DMS 273 (cell line): ENCODE measurements at regions not wholly inside any gene's neighbourhood (a gene's known extent, or its start where the extent isn't known, plus 50 kb on each side); places are given as distances from the start of the nearest gene placed in this dataset.
"Not testable (repeated sequence)": the region's sequence is repeated elsewhere in the genome, so short reads cannot be mapped to it uniquely, and the experiment has no call there.

Source experiments
- DNase-seq: peaks from one replicate; lab custom pipeline; 2025; ENCODE audit not compliant: unreplicated experiment; lab: John Stamatoyannopoulos, UW

- DNase-seq = no peak
Observed at GRCh38 chr2:208674919-208675318, 268.3 kb downstream of the PTH2R start.

- not testable (repeated sequence) for DNase-seq
Observed at GRCh38 chr2:208685929-208686328, 279.3 kb downstream of the PTH2R start.

GRCh38 chr2:208686665-208687064 is 280.1 kb downstream of the PTH2R start:
- no peak for DNase-seq

- DNase-seq = not testable (repeated sequence)
Observed at GRCh38 chr2:208687720-208688119, 281.1 kb downstream of the PTH2R start.

- DNase-seq = no peak
Observed at GRCh38 chr2:208698114-208698513, 291.5 kb downstream of the PTH2R start.

- no peak for DNase-seq
Observed at GRCh38 chr2:208708486-208708885, 301.9 kb downstream of the PTH2R start.

GRCh38 chr2:208711598-208711997 is 305.0 kb downstream of the PTH2R start:
- no peak for DNase-seq

- DNase-seq = no peak
Observed at GRCh38 chr2:208713066-208713745, 306.6 kb downstream of the PTH2R start.

- no peak for DNase-seq
Observed at GRCh38 chr2:208718828-208719227, 312.2 kb downstream of the PTH2R start.

- no peak for DNase-seq
Observed at GRCh38 chr2:208722731-208723130, 316.1 kb downstream of the PTH2R start.

- DNase-seq = no peak
Observed at GRCh38 chr2:208725280-208725679, 318.7 kb downstream of the PTH2R start.

GRCh38 chr2:208726242-208726641 is 319.6 kb downstream of the PTH2R start:
- DNase-seq = no peak

GRCh38 chr2:208751663-208752415 is 345.2 kb downstream of the PTH2R start:
- DNase-seq = not testable (repeated sequence)

- no peak for DNase-seq
Observed at GRCh38 chr2:208757364-208757763, 350.8 kb downstream of the PTH2R start.

- DNase-seq = not testable (repeated sequence)
Observed at GRCh38 chr2:208773074-208773473, 366.5 kb downstream of the PTH2R start.

GRCh38 chr2:208781166-208781565 is 374.6 kb downstream of the PTH2R start:
- DNase-seq = no peak

- DNase-seq = no peak
Observed at GRCh38 chr2:208782097-208782496, 375.5 kb downstream of the PTH2R start.

GRCh38 chr2:208783184-208783583 is 376.6 kb downstream of the PTH2R start:
- DNase-seq = peak; percentile 7

GRCh38 chr2:208784774-208785173 is 378.2 kb downstream of the PTH2R start:
- not testable (repeated sequence) for DNase-seq

- no peak for DNase-seq
Observed at GRCh38 chr2:208791257-208791656, 384.7 kb downstream of the PTH2R start.

- DNase-seq = no peak
Observed at GRCh38 chr2:208792766-208793165, 386.2 kb downstream of the PTH2R start.

- DNase-seq = no peak
Observed at GRCh38 chr2:208793434-208793833, 386.8 kb downstream of the PTH2R start.
